A549 (cell line): ENCODE measurements at regions not wholly inside any gene's neighbourhood (a gene's known extent, or its start where the extent isn't known, plus 50 kb on each side); places are given as distances from the start of the nearest gene placed in this dataset.

Experiments
- ATAC-seq, 2 experiments: fragments of 200-7000 bp in 1 of 2; fragments of >200 bp in 1 of 2; cut with Nextera tagmentation in 1 of 2; cut with Tn5 transposase in 1 of 2; 3 replicates each; pipeline versions ENCODE4 v1.8.0 to v1.9.1; 2018 to 2020; ENCODE audit warnings: mild to moderate bottlenecking in 1 of 2, moderate library complexity in 1 of 2
- CTCF ChIA-PET: fragments of 300-600 bp; sonication (Branson Sonifier 250); formaldehyde crosslinking; extraction: SDS; loops from one replicate; lab custom pipeline; 2021; ENCODE audit warnings: antibody characterized with exemption, inconsistent platforms; lab: Yijun Ruan, JAX
- POLR2A ChIA-PET: fragments of 350-600 bp; formaldehyde crosslinking; extraction: SDS; loops from one replicate; lab custom pipeline; 2021; ENCODE audit warnings: antibody characterized with exemption, inconsistent platforms; lab: Yijun Ruan, JAX
- DNase-seq, 2 experiments: peaks; one replicate each; pipeline versions ENCODE4 v3.0.0 to v3.0.0-alpha.2; 2011 to 2016; ENCODE audit warnings: low read depth in 1 of 2, low spot score in 1 of 2
- FAIRE-seq: peaks from 2 replicates; lab custom pipeline; 2011; peaks lifted over from hg19 to GRCh38; lab: Jason Lieb, UNC
- H3K27ac ChIP-seq, 2 experiments: fragments of >200 bp; sonication (Bioruptor Twin); formaldehyde crosslinking; 3 replicates each; pipeline ENCODE4 v1.5.1; 2016 to 2017
- H3K4me1 ChIP-seq: fragments of >200 bp; sonication (Bioruptor Twin); formaldehyde crosslinking; 3 replicates; pipeline ENCODE4 v1.6.1; 2016
- H3K4me2 ChIP-seq: fragments of >200 bp; sonication (Bioruptor Twin); formaldehyde crosslinking; 3 replicates; pipeline ENCODE4 v1.6.1; 2016
- H3K4me3 ChIP-seq: fragments of >200 bp; sonication (Bioruptor Twin); formaldehyde crosslinking; 3 replicates; pipeline ENCODE4 v1.5.1; 2016
- H3K9me3 ChIP-seq: fragments of >200 bp; sonication (Bioruptor Twin); formaldehyde crosslinking; 3 replicates; pipeline ENCODE4 v1.6.1; 2016
- CBX8 ChIP-seq: fragments of 200-600 bp; sonication (generic); IDR thresholded peaks from 2 replicates; pipeline ENCODE4 v1.6.1; 2016
- EHF ChIP-seq: fragments of 250-450 bp; sonication (Bioruptor Pico); IDR thresholded peaks from 2 replicates; pipeline ENCODE4 v1.5.0; 2020; ENCODE audit warnings: mild to moderate bottlenecking
- ELK1 ChIP-seq: fragments of 150-350 bp; IDR thresholded peaks from 2 replicates; pipeline ENCODE4 v1.6.1; 2014; ENCODE audit warnings: low read depth, mild to moderate bottlenecking, low read length
- ESRRA ChIP-seq: fragments of 150-350 bp; IDR thresholded peaks from 2 replicates; pipeline ENCODE4 v1.6.1; 2014; ENCODE audit warnings: mild to moderate bottlenecking, low read length, borderline replicate concordance
- FOSB ChIP-seq: fragments of 250-450 bp; sonication (Bioruptor Pico); IDR thresholded peaks from 2 replicates; pipeline ENCODE4 v1.5.0; 2020; ENCODE audit warnings: mild to moderate bottlenecking, moderate library complexity
- FOXS1 ChIP-seq: fragments of 250-450 bp; sonication (Bioruptor Pico); IDR thresholded peaks from 2 replicates; pipeline ENCODE4 v1.5.0; 2020; ENCODE audit warnings: mild to moderate bottlenecking, moderate library complexity
- GATA3 ChIP-seq: IDR thresholded peaks from 2 replicates; pipeline ENCODE4 v1.6.1; 2012; ENCODE audit warnings: borderline replicate concordance
- HOXA7 ChIP-seq: fragments of 250-450 bp; sonication (Bioruptor Pico); IDR thresholded peaks from 2 replicates; pipeline ENCODE4 v1.5.0; 2020; ENCODE audit warnings: mild to moderate bottlenecking, moderate library complexity
- HOXB13 ChIP-seq: fragments of 250-450 bp; sonication (Bioruptor Pico); IDR thresholded peaks from 2 replicates; pipeline ENCODE4 v1.5.0; 2020; ENCODE audit warnings: low read depth, mild to moderate bottlenecking, moderate library complexity
- MAFK ChIP-seq: fragments of 450-650 bp; IDR thresholded peaks from 2 replicates; pipeline ENCODE4 v1.6.1; 2014; ENCODE audit not compliant: partially characterized antibody
- NPAS2 ChIP-seq: fragments of 250-450 bp; sonication (Bioruptor Pico); IDR thresholded peaks from 2 replicates; pipeline ENCODE4 v1.8.0; 2022; ENCODE audit warnings: mild to moderate bottlenecking, moderate library complexity, borderline replicate concordance
- NR3C1 ChIP-seq: fragments of >200 bp; sonication (Bioruptor Twin); formaldehyde crosslinking; IDR thresholded peaks from 3 replicates; pipeline ENCODE4 v1.6.1; 2017
- POLR2A ChIP-seq: IDR thresholded peaks from 2 replicates; pipeline ENCODE4 v1.6.1; 2012; ENCODE audit warnings: mild to moderate bottlenecking, low read length
- POLR2AphosphoS2 ChIP-seq: conservative IDR thresholded peaks from 2 replicates; pipeline ENCODE4 v1.6.1; 2012; ENCODE audit warnings: low read length, improper control_type of control experiment, inconsistent platforms
- RCOR1 ChIP-seq: fragments of 150-350 bp; IDR thresholded peaks from 2 replicates; pipeline ENCODE4 v1.6.1; 2014; ENCODE audit warnings: antibody characterized with exemption, low read length, low read depth
- RFX5 ChIP-seq: fragments of 450-650 bp; IDR thresholded peaks from 2 replicates; pipeline ENCODE4 v1.7.1; 2014; ENCODE audit warnings: antibody characterized with exemption, mild to moderate bottlenecking, moderate library complexity
- TFCP2L1 ChIP-seq: fragments of 250-450 bp; sonication (Bioruptor Pico); IDR thresholded peaks from 2 replicates; pipeline ENCODE4 v1.5.0; 2021; ENCODE audit warnings: mild to moderate bottlenecking
- ZSCAN20 ChIP-seq: fragments of 250-450 bp; sonication (Bioruptor Pico); IDR thresholded peaks from 2 replicates; pipeline ENCODE4 v1.8.0; 2022; ENCODE audit warnings: mild to moderate bottlenecking, moderate library complexity
- WGBS: methylation state at CpG from one replicate; pipeline ENCODE4 v1.1.6; 2017; ENCODE audit errors: missing lambda C conversion rate; 5-methylcytosine and 5-hydroxymethylcytosine counted together
- TF ChIP-seq, protein P1 (sequence below): fragments of 250-450 bp; sonication (Bioruptor Pico); IDR thresholded peaks from 2 replicates; pipeline ENCODE4 v1.5.0; 2020; ENCODE audit warnings: low read depth, mild to moderate bottlenecking, moderate library complexity
- TF ChIP-seq, protein P2 (sequence below): fragments of 250-450 bp; sonication (Bioruptor Pico); IDR thresholded peaks from 2 replicates; pipeline ENCODE4 v1.5.0; 2021; ENCODE audit warnings: mild to moderate bottlenecking, moderate library complexity, borderline replicate concordance
- TF ChIP-seq, protein P3 (sequence below): IDR thresholded peaks from 2 replicates; pipeline ENCODE4 v1.6.1; 2012; ENCODE audit warnings: low read depth, borderline replicate concordance
- TF ChIP-seq, protein P4 (sequence below): fragments of >200 bp; sonication (Bioruptor Twin); formaldehyde crosslinking; IDR thresholded peaks from 3 replicates; pipeline ENCODE4 v1.5.1; 2016

DNA sequence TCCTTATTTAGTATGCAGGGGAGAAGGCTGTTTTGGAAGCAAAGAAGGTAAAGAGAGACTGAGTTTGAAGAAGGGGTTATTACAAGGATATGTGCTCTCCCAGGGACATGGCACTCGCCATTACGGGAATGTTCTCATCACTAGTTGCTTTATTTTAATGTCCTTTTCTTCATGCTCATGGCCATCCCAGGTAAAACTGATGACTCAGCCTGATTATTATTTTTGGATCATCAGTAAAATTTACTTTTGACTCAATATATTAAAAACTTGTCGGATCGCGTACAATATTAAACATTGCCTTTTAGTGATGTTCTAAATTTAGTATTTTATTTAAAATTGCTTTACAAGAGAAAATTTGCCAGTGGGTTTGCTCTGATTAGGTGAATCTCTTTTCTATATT is 414.7 kb downstream of the TLE4 start:
- no peak for ATAC-seq
- no peak for TF ChIP-seq FOXS1
- TF ChIP-seq MAFK, result peak; percentile 83
- Histone ChIP-seq H3K4me2 (no peak overlapping the region), H3K4me3 (no peak overlapping the region), H3K4me1 (no peaks in the 10 kb centered on the region), H3K9me3 (no peaks in the 10 kb centered on the region), H3K27ac (no peak overlapping the region)
- no peak for DNase-seq
- WGBS, result 87% methylated on average over 5 of the region's 5 CpGs
- no peak for FAIRE-seq
- CTCF ChIA-PET, result no interaction called here
- POLR2A ChIA-PET, result no interaction called here

- POLR2A ChIA-PET, result no interaction called here
- CTCF ChIA-PET, result no interaction called here
- Histone ChIP-seq H3K4me1 (no peaks in the 10 kb centered on the region), H3K4me3 (no peak overlapping the region)
- ATAC-seq (no peak), DNase-seq (no peak)
- WGBS, result 36% methylated on average over 5 of the region's 5 CpGs
- TF ChIP-seq ZSCAN20 (CRISPR knock-in tag) (no peak), FOXS1 (no peak), POLR2AphosphoS2 (no peak), NR3C1 (no peak), EHF (CRISPR knock-in tag) (no peak), ELK1 (no peak), GATA3 (no peak), HOXA7 (CRISPR knock-in tag) (no peak), MAFK (no peak)
- TF ChIP-seq, protein P1, sequence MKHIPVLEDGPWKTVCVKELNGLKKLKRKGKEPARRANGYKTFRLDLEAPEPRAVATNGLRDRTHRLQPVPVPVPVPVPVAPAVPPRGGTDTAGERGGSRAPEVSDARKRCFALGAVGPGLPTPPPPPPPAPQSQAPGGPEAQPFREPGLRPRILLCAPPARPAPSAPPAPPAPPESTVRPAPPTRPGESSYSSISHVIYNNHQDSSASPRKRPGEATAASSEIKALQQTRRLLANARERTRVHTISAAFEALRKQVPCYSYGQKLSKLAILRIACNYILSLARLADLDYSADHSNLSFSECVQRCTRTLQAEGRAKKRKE (CRISPR knock-in tag), result no peak
- TF ChIP-seq, protein P2, sequence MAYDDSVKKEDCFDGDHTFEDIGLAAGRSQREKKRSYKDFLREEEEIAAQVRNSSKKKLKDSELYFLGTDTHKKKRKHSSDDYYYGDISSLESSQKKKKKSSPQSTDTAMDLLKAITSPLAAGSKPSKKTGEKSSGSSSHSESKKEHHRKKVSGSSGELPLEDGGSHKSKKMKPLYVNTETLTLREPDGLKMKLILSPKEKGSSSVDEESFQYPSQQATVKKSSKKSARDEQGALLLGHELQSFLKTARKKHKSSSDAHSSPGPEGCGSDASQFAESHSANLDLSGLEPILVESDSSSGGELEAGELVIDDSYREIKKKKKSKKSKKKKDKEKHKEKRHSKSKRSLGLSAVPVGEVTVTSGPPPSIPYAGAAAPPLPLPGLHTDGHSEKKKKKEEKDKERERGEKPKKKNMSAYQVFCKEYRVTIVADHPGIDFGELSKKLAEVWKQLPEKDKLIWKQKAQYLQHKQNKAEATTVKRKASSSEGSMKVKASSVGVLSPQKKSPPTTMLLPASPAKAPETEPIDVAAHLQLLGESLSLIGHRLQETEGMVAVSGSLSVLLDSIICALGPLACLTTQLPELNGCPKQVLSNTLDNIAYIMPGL (CRISPR knock-in tag), result no peak
- TF ChIP-seq, all 56 proteins: peak for 0
- no peaks in the 10 kb centered on the region for H3K9me3 ChIP-seq
- H3K4me2 ChIP-seq, result no peak overlapping the region
- no peak for FAIRE-seq
- no peak overlapping the region for H3K27ac ChIP-seq
These were observed 414.0 kb downstream of the TLE4 start for GRCh38 chr9:79985772-79986171.

GRCh38 chr9:79985264-79985663 is 413.5 kb downstream of the TLE4 start:
- no peak for ATAC-seq
- no peak overlapping the region for H3K4me2 ChIP-seq
- WGBS, result 66% methylated on average over 7 of the region's 7 CpGs
- no peaks in the 10 kb centered on the region for H3K4me1 ChIP-seq
- POLR2A ChIA-PET, result no interaction called here
- no peak for FAIRE-seq
- CTCF ChIA-PET, result no interaction called here
- no peak overlapping the region for H3K4me3 ChIP-seq
- H3K27ac ChIP-seq, result no peak overlapping the region
- TF ChIP-seq, protein P3, sequence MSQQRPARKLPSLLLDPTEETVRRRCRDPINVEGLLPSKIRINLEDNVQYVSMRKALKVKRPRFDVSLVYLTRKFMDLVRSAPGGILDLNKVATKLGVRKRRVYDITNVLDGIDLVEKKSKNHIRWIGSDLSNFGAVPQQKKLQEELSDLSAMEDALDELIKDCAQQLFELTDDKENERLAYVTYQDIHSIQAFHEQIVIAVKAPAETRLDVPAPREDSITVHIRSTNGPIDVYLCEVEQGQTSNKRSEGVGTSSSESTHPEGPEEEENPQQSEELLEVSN, result no peak
- no peak for TF ChIP-seq CBX8
- TF ChIP-seq RFX5, result no peak
- TF ChIP-seq ESRRA, result no peak
- no peak for TF ChIP-seq NPAS2 (CRISPR knock-in tag)
- TF ChIP-seq, protein P4, sequence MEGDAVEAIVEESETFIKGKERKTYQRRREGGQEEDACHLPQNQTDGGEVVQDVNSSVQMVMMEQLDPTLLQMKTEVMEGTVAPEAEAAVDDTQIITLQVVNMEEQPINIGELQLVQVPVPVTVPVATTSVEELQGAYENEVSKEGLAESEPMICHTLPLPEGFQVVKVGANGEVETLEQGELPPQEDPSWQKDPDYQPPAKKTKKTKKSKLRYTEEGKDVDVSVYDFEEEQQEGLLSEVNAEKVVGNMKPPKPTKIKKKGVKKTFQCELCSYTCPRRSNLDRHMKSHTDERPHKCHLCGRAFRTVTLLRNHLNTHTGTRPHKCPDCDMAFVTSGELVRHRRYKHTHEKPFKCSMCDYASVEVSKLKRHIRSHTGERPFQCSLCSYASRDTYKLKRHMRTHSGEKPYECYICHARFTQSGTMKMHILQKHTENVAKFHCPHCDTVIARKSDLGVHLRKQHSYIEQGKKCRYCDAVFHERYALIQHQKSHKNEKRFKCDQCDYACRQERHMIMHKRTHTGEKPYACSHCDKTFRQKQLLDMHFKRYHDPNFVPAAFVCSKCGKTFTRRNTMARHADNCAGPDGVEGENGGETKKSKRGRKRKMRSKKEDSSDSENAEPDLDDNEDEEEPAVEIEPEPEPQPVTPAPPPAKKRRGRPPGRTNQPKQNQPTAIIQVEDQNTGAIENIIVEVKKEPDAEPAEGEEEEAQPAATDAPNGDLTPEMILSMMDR, result no peak
- TF ChIP-seq RCOR1, result no peak
- TF ChIP-seq FOSB (CRISPR knock-in tag), result no peak
- TF ChIP-seq TFCP2L1 (CRISPR knock-in tag), result no peak
- no peak for TF ChIP-seq HOXB13 (CRISPR knock-in tag)
- TF ChIP-seq POLR2A, result no peak
- TF ChIP-seq, protein P1 (CRISPR knock-in tag), result no peak
- H3K9me3 ChIP-seq, result no peaks in the 10 kb centered on the region
- DNase-seq, result no peak
